H1 (cell line): ENCODE measurements at regions not wholly inside any gene's neighbourhood (a gene's known extent, or its start where the extent isn't known, plus 50 kb on each side); places are given as distances from the start of the nearest gene placed in this dataset.

Experiments
- CTCF ChIA-PET: fragments of 300-600 bp; sonication (Branson Sonifier 250); formaldehyde crosslinking; loops from one replicate; lab custom pipeline; 2021; ENCODE audit not compliant: partially characterized antibody; lab: Charles Lee
- POLR2A ChIA-PET: fragments of 300-600 bp; sonication (Branson Sonifier 250); formaldehyde crosslinking; loops from one replicate; lab custom pipeline; 2021; ENCODE audit warnings: inconsistent platforms; ENCODE audit not compliant: partially characterized antibody; lab: Charles Lee
- DNase-seq, 2 experiments: peaks; one replicate each; pipeline versions ENCODE4 v3.0.0 to v3.0.0-alpha.2; 2010 to 2022; ENCODE audit warnings: low spot score in 2 of 2, low read depth in 1 of 2, mixed read lengths in 1 of 2
- FAIRE-seq: peaks from 2 replicates; lab custom pipeline; 2011; peaks lifted over from hg19 to GRCh38; lab: Jason Lieb, UNC
- H2AFZ ChIP-seq: 2 replicates; pipeline ENCODE4 v1.8.1; 2012; ENCODE audit warnings: low read length, inconsistent platforms
- H2AK5ac ChIP-seq: 2 replicates; pipeline ENCODE4 v1.6.1; 2013; ENCODE audit warnings: low read depth, low read length
- H2BK120ac ChIP-seq: replicated peaks from 2 replicates; pipeline ENCODE3; 2013; ENCODE audit warnings: low read depth, low read length, inconsistent platforms
- H2BK12ac ChIP-seq: 2 replicates; pipeline ENCODE4 v1.6.1; 2013; ENCODE audit warnings: low read depth, low read length
- H2BK15ac ChIP-seq: 2 replicates; pipeline ENCODE4 v1.6.1; 2013; ENCODE audit warnings: low read length
- H2BK20ac ChIP-seq: 2 replicates; pipeline ENCODE4 v1.6.1; 2013; ENCODE audit warnings: low read length
- H2BK5ac ChIP-seq: 2 replicates; pipeline ENCODE4 v1.6.1; 2013; ENCODE audit warnings: low read depth, low read length
- H3K14ac ChIP-seq: 2 replicates; pipeline ENCODE4 v1.6.1; 2013; ENCODE audit warnings: inconsistent platforms; ENCODE audit not compliant: insufficient read length
- H3K18ac ChIP-seq: 2 replicates; pipeline ENCODE4 v1.6.1; 2013; ENCODE audit warnings: low read length; ENCODE audit errors: extremely low read depth
- H3K23ac ChIP-seq: 2 replicates; pipeline ENCODE4 v1.6.1; 2013; ENCODE audit warnings: inconsistent platforms; ENCODE audit not compliant: insufficient read length
- H3K23me2 ChIP-seq: 2 replicates; pipeline ENCODE4 v1.6.1; 2013; ENCODE audit warnings: low read depth, low read length
- H3K27ac ChIP-seq: 2 replicates; pipeline ENCODE4 v1.6.1; 2011; ENCODE audit warnings: low read depth, low read length, inconsistent platforms
- H3K27me3 ChIP-seq, 4 experiments: replicated peaks in 1 of 4; 1 replicate in 1 of 4; 2 replicates in 3 of 4; pipeline versions ENCODE4 v1.6.1 to v1.8.1; 2011 to 2013; ENCODE audit warnings: low read length in 3 of 4, mild to moderate bottlenecking in 3 of 4, inconsistent platforms in 2 of 4, mixed read lengths in 2 of 4, moderate library complexity in 1 of 4; ENCODE audit not compliant: control insufficient read depth in 3 of 4, insufficient read depth in 3 of 4; ENCODE audit errors: extremely low read depth in 1 of 4
- H3K36me3 ChIP-seq, 4 experiments: 2 replicates each; pipeline versions ENCODE4 v1.6.1 to v1.8.1; 2011 to 2013; ENCODE audit warnings: mild to moderate bottlenecking in 4 of 4, low read length in 3 of 4, moderate library complexity in 2 of 4, control low read depth in 1 of 4, inconsistent platforms in 1 of 4; ENCODE audit not compliant: insufficient read depth in 4 of 4, control insufficient read depth in 2 of 4
- H3K4ac ChIP-seq: replicated peaks from 2 replicates; pipeline ENCODE3; 2013; ENCODE audit warnings: low read length, low read depth, mixed read lengths, inconsistent platforms; ENCODE audit not compliant: insufficient read length
- H3K4me1 ChIP-seq, 4 experiments: replicated peaks in 1 of 4; 1 replicate in 1 of 4; 2 replicates in 3 of 4; pipeline versions ENCODE4 v1.6.1 to v1.8.1; 2011 to 2013; ENCODE audit warnings: low read length in 3 of 4, inconsistent platforms in 2 of 4, mixed read lengths in 1 of 4; ENCODE audit not compliant: insufficient read depth in 4 of 4, control insufficient read depth in 3 of 4
- H3K4me2 ChIP-seq, 2 experiments: 2 replicates each; pipeline versions ENCODE4 v1.6.1 to v1.8.1; 2011 to 2013; ENCODE audit warnings: low read depth in 2 of 2, low read length in 2 of 2, control low read depth in 1 of 2, inconsistent platforms in 1 of 2, mild to moderate bottlenecking in 1 of 2; ENCODE audit not compliant: insufficient read depth in 1 of 2
- H3K4me3 ChIP-seq, 4 experiments: fragments of 200-600, 300-600 bp in 1 of 4; sonication (generic), shearing (Covaris generic), sonication (Bioruptor Twin) in 1 of 4; 2 replicates each; pipeline versions ENCODE4 v1.5.1 to v1.8.1; 2011 to 2016; ENCODE audit warnings: low read length in 4 of 4, low read depth in 3 of 4, control low read depth in 2 of 4, inconsistent platforms in 2 of 4, mild to moderate bottlenecking in 2 of 4, mixed read lengths in 1 of 4, moderate library complexity in 1 of 4; ENCODE audit not compliant: insufficient read depth in 2 of 4; ENCODE audit errors: extremely low read depth in 1 of 4
- H3K56ac ChIP-seq: replicated peaks from 2 replicates; pipeline ENCODE3; 2013; ENCODE audit warnings: low read depth, mild to moderate bottlenecking, mixed read lengths, low read length, inconsistent platforms; ENCODE audit not compliant: insufficient read length
- H3K79me1 ChIP-seq: 2 replicates; pipeline ENCODE4 v1.6.1; 2013; ENCODE audit warnings: low read depth, low read length, control low read depth
- H3K79me2 ChIP-seq, 2 experiments: 2 replicates each; pipeline versions ENCODE4 v1.6.1 to v1.8.1; 2012 to 2013; ENCODE audit warnings: low read length in 2 of 2, mild to moderate bottlenecking in 2 of 2, inconsistent platforms in 1 of 2; ENCODE audit not compliant: insufficient read depth in 2 of 2, control insufficient read depth in 1 of 2
- H3K9ac ChIP-seq, 4 experiments: replicated peaks in 1 of 4; 1 replicate in 1 of 4; 2 replicates in 3 of 4; pipeline versions ENCODE4 v1.6.1 to v1.8.1; 2011 to 2013; ENCODE audit warnings: low read depth in 3 of 4, low read length in 3 of 4, control low read depth in 2 of 4, mild to moderate bottlenecking in 2 of 4, moderate library complexity in 2 of 4, inconsistent platforms in 1 of 4; ENCODE audit errors: extremely low read depth in 1 of 4
- H3K9me3 ChIP-seq, 2 experiments: 2 replicates each; pipeline versions ENCODE4 v1.6.1 to v1.8.1; 2012 to 2013; ENCODE audit warnings: mild to moderate bottlenecking in 2 of 2, moderate library complexity in 2 of 2, control low read depth in 1 of 2, inconsistent platforms in 1 of 2, low read depth in 1 of 2, low read length in 1 of 2, mixed read lengths in 1 of 2; ENCODE audit not compliant: insufficient read depth in 2 of 2
- H4K20me1 ChIP-seq, 2 experiments: replicated peaks in 1 of 2; 2 replicates each; pipeline versions ENCODE3 to v1.8.1; 2011 to 2013; ENCODE audit warnings: inconsistent platforms in 2 of 2, low read length in 2 of 2, mild to moderate bottlenecking in 1 of 2; ENCODE audit not compliant: insufficient read depth in 2 of 2, control insufficient read depth in 1 of 2
- H4K5ac ChIP-seq: 2 replicates; pipeline ENCODE4 v1.6.1; 2013; ENCODE audit warnings: low read length, low read depth, mixed read lengths, inconsistent platforms; ENCODE audit not compliant: insufficient read length
- H4K8ac ChIP-seq: 2 replicates; pipeline ENCODE4 v1.8.0; 2013; ENCODE audit warnings: mild to moderate bottlenecking, moderate library complexity, low read length, inconsistent platforms; ENCODE audit not compliant: insufficient read depth; ENCODE audit errors: extremely low read depth
- H4K91ac ChIP-seq: replicated peaks from 2 replicates; pipeline ENCODE3; 2013; ENCODE audit warnings: low read length, mixed read lengths, inconsistent platforms; ENCODE audit not compliant: insufficient read length
- BRCA1 ChIP-seq: IDR thresholded peaks from 2 replicates; pipeline ENCODE4 v1.6.1; 2012; ENCODE audit warnings: low read depth, low read length, improper control_type of control experiment
- JUN ChIP-seq: IDR thresholded peaks from 2 replicates; pipeline ENCODE4 v1.6.1; 2011; ENCODE audit warnings: low read depth, mild to moderate bottlenecking, improper control_type of control experiment, low read length
- RFX5 ChIP-seq: IDR thresholded peaks from 2 replicates; pipeline ENCODE4 v1.6.1; 2011; ENCODE audit warnings: low read depth, low read length, improper control_type of control experiment, borderline replicate concordance
- TEAD4 ChIP-seq: IDR thresholded peaks from 2 replicates; pipeline ENCODE4 v1.6.1; 2012; ENCODE audit warnings: low read depth, low read length, inconsistent platforms, mixed read lengths
- WGBS, 2 experiments: shearing (Covaris generic) in 1 of 2; methylation state at CpG; one replicate each; pipeline versions ENCODE4 v1.1.6 to v1.1.7; 2013 to 2015; ENCODE audit warnings: low lambda C conversion rate in 2 of 2, mixed read lengths in 2 of 2, inconsistent platforms in 1 of 2, low coverage in 1 of 2, missing lambda C conversion rate in 1 of 2; ENCODE audit not compliant: insufficient replicate concordance in 2 of 2, insufficient coverage in 1 of 2, insufficient read length in 1 of 2; ENCODE audit errors: extremely low coverage in 1 of 2, missing lambda C conversion rate in 1 of 2; 5-methylcytosine and 5-hydroxymethylcytosine counted together
- TF ChIP-seq, protein P1 (sequence below): IDR thresholded peaks from 2 replicates; pipeline ENCODE4 v1.6.1; 2012; ENCODE audit warnings: inconsistent platforms

DNA sequence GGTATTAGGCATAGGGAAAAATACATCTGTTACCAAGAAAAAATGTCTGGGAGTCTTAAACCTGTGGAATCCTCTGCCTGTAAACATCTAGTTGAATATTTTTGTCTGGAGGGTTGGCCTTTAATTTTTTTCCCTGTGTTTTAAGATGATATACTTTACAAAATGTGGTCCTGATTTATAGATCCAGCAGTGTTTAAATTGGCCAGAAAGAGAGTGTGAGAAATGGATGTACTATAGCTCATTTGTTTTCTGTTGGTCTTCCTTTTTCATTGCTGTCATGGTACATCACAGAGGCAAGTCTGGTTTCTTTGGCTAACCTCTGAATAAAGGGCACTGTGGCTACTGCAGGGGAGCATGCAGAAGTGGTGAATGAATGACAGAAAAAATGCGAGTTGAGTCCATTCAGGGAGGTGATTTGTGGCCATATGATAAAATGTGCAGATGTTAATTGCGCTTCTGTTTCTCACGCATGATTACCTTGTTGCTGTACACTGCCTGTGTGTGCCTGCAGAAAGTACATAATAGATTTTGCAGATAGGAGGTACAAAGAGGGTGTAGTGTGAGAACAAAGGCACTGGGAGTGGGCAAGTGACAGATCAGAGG is 150.0 kb downstream of the NFKBIZ start:
- H3K4me1 ChIP-seq: no peaks in the 10 kb centered on the region
- WGBS, 2 experiments: 67% methylated on average over 3 of the region's 3 CpGs; no CpG with 5 or more reads in 1 of the 2 experiments
- TF ChIP-seq TEAD4 (no peak), JUN (no peak), RFX5 (no peak), BRCA1 (no peak)
- TF ChIP-seq, protein P1, sequence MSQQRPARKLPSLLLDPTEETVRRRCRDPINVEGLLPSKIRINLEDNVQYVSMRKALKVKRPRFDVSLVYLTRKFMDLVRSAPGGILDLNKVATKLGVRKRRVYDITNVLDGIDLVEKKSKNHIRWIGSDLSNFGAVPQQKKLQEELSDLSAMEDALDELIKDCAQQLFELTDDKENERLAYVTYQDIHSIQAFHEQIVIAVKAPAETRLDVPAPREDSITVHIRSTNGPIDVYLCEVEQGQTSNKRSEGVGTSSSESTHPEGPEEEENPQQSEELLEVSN: no peak

More for the DNA sequence above, 150.0 kb downstream of the NFKBIZ start:
- H4K91ac ChIP-seq: no peak overlapping the region
- no peak overlapping the region for H3K27ac ChIP-seq
- no peaks in the 10 kb centered on the region for H3K9me3 ChIP-seq
- H4K8ac ChIP-seq: no peak overlapping the region
- H3K4me2 ChIP-seq: no peak overlapping the region
- H4K20me1 ChIP-seq: no peaks in the 10 kb centered on the region
- H3K23me2 ChIP-seq: no peaks in the 10 kb centered on the region
- no peak overlapping the region for H3K14ac ChIP-seq
- H3K4me3 ChIP-seq: no peak overlapping the region
- H3K36me3 ChIP-seq: no peaks in the 10 kb centered on the region
- H3K18ac ChIP-seq: no peak overlapping the region
- no peak overlapping the region for H2AK5ac ChIP-seq
- no peak overlapping the region for H2BK5ac ChIP-seq
- H3K79me1 ChIP-seq: no peaks in the 10 kb centered on the region
- no peak overlapping the region for H3K56ac ChIP-seq
- POLR2A ChIA-PET: no interaction called here
- no peak overlapping the region for H2BK12ac ChIP-seq
- H3K23ac ChIP-seq: no peak overlapping the region
- no peak overlapping the region for H2BK20ac ChIP-seq
- CTCF ChIA-PET: interaction anchor here (0.9 to 2.3 kb wide), 5 partner anchors 8 to 228 kb away, joined by 3 to 7 read pairs (median 4); no protein-coding TSS in a partner anchor
- H2BK120ac ChIP-seq: no peak overlapping the region
- DNase-seq: no peak
- H3K27me3 ChIP-seq: no peaks in the 10 kb centered on the region
- H3K9ac ChIP-seq: no peak overlapping the region
- H2BK15ac ChIP-seq: no peak overlapping the region
- H3K4ac ChIP-seq: no peak overlapping the region
- no peak overlapping the region for H4K5ac ChIP-seq
- no peaks in the 10 kb centered on the region for H3K79me2 ChIP-seq
- FAIRE-seq: no peak
- no peak overlapping the region for H2AFZ ChIP-seq
